ENCODE measurements at regions not wholly inside any gene's neighbourhood (a gene's known extent, or its start where the extent isn't known, plus 50 kb on each side); places are given as distances from the start of the nearest gene placed in this dataset.

GRCh38 chr7:17146621-17147020 lies 151.8 kb upstream of the AHR start:
- TF ChIP-seq CREB5 (CRISPR knock-in tag; IDR thresholded peaks at IDR 0.05; ENCODE audit: low read depth) (no peak), BACH2 (CRISPR knock-in tag; IDR thresholded peaks at IDR 0.05; ENCODE audit: borderline replicate concordance) (no peak), CSDC2 (CRISPR knock-in tag; IDR thresholded peaks at IDR 0.05) (no peak), TOX (CRISPR knock-in tag; IDR thresholded peaks at IDR 0.05; ENCODE audit: borderline replicate concordance) (no peak), ZFP3 (CRISPR knock-in tag; IDR thresholded peaks at IDR 0.05) (no peak), RARB (CRISPR knock-in tag; IDR thresholded peaks at IDR 0.05) (no peak), PATZ1 (CRISPR knock-in tag; IDR thresholded peaks at IDR 0.05; ENCODE audit: borderline replicate concordance) (no peak), PPARA (CRISPR knock-in tag; IDR thresholded peaks at IDR 0.05; ENCODE audit: borderline replicate concordance) (no peak), ESRRG (CRISPR knock-in tag; IDR thresholded peaks at IDR 0.05) (no peak), TCF4 (CRISPR knock-in tag; IDR thresholded peaks at IDR 0.05; ENCODE audit: borderline replicate concordance) (no peak), ZC3H10 (CRISPR knock-in tag; IDR thresholded peaks at IDR 0.05) (no peak), ISL1 (CRISPR knock-in tag; IDR thresholded peaks at IDR 0.05) (no peak), ARNTL (CRISPR knock-in tag; IDR thresholded peaks at IDR 0.05; ENCODE audit: borderline replicate concordance, low read depth) (no peak), ZNF565 (CRISPR knock-in tag; conservative IDR thresholded peaks at IDR 0.05; ENCODE audit: low read depth) (no peak)

Data from SK-N-SH treated with all-trans-retinoic acid at 6 μM for 48 hours (cell line).